NCI-H526 (cell line): ENCODE measurements at regions not wholly inside any gene's neighbourhood (a gene's known extent, or its start where the extent isn't known, plus 50 kb on each side); places are given as distances from the start of the nearest gene placed in this dataset.

Experiments used
- DNase-seq, 2 experiments: peaks; one replicate each; lab custom pipeline; 2025; lab: John Stamatoyannopoulos, UW

GRCh38 chr18:38116716-38117115, 551.1 kb upstream of the CELF4 start:
- DNase-seq: peak in 1 of 2 experiments; percentile 36

DNA sequence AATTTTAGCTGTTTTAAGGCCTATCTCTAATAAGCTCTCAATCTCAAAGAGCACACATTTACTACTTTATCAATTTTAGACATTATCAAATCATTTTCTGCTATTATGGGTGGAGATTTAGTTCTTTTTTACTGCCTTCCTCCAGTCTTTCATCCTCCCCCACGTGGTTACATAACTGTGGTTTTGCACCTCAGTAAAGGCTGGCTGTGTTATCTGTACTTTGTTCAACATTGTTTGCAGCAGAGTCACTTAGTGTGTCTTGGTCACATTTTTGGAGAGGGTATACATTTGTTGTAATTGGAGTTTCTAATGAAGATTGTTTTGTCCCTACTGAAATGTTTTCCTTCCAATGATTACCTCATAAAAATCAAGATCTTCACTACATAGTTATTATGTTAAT, 549.6 kb upstream of the CELF4 start:
- DNase-seq: no peak

- DNase-seq: no peak
Observed at GRCh38 chr18:38087538-38087937, 521.9 kb upstream of the CELF4 start.

GRCh38 chr18:38081516-38081915, 515.9 kb upstream of the CELF4 start:
- no peak for DNase-seq

GRCh38 chr18:38077229-38077628, 511.6 kb upstream of the CELF4 start:
- DNase-seq: no peak

DNA sequence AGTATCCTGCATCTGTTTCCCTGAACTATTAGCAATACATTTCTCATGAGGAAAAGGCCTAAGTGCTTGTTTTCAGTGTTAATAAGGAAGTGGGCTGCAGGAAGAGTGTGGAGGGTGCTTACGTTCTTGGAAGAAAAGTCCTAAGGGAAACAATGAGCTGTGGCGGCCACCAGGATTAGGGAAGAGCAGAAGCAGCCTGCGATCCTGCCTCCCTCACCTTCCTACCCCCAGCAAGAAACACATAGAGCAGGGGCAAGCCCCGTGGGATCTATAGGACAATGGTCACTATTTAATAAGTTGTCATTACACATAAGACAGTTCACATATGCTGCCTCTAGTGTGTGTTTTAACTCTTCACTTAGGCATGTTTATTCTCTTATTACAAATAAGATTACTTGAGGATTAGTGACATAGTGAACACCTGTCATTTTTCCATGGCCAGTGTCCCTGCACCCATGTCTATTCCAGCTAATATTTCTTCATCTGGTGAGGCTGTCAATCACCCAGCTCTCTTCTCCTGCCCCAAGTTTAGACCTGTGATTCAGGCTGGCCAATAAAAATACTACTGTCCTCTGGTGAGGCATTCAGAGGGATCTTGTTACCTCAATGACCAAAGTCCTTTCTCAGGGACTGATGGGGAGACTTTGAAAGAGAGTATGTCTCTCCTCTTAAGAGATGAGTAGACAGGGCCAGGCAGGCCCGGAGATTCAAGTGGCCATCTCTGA, 510.9 kb upstream of the CELF4 start:
- DNase-seq: no peak

DNA sequence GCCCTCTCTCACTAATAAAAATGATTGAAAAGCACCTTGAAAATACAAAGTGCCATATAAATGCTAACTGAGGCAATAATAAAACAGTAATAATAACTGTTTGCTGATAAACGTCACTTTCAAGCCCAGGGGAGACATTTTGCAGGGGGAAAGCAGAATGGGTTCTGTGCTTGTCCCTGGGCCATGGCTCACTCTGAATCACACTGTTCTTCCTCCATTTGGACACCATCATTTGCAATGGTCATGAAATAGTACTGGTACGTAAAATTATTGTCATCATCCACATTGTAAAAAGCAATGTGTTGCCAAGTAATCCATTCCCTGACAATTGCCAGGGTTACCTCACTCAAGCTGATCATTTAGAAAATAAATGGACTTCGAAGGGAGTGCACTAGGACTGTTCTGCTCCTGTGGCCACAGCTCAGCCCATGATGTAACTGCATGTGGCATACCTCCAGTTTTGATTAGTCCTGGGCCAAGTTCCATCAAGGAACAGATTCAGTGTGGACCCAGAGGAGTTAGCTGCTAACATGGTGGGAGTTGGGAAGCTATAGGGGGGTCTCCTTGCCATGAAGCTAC, 508.8 kb upstream of the CELF4 start:
- no peak for DNase-seq

- no peak for DNase-seq
Observed at GRCh38 chr18:38067821-38068220, 502.2 kb upstream of the CELF4 start.

DNA sequence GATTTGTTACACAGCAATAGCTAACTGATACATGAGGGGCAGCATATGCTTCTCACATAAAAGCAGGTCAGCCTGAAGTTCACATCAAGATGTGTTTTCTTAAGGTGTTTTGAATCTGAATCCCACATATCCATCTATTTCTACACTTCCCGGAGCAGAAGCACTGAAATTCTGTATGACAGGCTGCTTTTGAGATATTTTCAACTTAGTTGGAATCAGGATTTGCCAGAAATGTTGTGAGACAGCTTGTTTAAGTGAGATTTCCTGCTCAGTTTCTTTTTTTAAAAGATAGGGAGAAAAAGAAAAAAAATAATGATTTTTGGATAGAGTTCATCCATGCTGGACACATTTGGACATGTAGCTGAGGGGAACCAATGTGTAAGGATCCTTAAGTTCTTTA, 501.5 kb upstream of the CELF4 start:
- no peak for DNase-seq

GRCh38 chr18:38052879-38053590, 487.4 kb upstream of the CELF4 start:
- DNase-seq: no peak

- DNase-seq: peak in 1 of 2 experiments; percentile 1
Observed at GRCh38 chr18:38047820-38048219, 482.2 kb upstream of the CELF4 start.

DNA sequence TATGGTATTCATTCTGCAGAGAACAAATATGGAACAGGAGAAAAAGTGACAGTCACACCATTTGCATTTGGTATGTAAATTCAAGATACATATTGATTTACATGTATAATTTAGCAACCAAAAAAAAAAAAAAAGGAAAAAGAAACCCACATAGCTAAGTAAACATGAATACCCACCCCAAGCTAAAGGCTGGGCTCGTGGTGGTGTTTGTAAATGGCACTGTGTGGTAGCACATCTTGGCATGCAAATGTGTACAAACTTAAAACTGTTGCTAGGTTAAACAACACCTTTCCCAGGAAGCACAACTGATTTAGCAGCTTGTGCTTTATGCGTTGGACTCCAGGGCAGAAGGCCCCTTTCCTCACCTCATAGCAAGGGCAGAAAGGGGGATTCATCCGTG, 481.1 kb upstream of the CELF4 start:
- DNase-seq: peak; percentile 34 to 35

- no peak for DNase-seq
Observed at GRCh38 chr18:38045845-38046244, 480.2 kb upstream of the CELF4 start.

DNA sequence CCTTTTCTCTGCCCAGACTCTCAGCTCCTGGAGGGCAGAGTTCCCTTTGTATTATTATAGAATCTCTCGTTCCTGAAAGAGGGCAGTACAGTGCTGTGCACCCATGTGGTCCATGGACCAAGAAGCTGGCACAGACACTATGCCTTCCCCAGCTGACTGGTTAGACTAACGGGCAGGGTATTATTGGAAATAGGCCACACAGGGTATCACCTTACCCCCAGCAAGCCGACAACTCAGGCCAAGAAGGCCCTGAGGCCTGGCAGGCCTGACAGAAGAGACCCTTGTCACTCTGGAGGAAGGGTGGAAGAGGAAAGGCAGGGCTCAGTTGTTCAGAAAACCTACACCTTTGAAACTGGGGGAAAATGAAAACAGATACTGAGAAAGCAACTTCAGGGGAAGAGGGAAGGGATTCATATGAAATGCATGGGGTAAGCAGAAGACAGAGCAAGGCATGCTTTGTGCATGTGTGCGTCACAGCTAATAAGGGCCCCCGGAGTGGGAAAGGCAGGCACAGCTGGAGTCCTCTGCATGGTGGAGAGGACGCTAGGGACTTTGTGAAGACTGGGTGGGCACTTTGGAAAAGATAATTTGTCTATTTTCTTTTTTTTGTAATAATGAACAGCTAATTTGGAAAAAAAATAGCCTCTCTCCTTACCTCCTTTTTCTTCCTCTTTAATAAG, 476.8 kb upstream of the CELF4 start:
- no peak for DNase-seq

DNA sequence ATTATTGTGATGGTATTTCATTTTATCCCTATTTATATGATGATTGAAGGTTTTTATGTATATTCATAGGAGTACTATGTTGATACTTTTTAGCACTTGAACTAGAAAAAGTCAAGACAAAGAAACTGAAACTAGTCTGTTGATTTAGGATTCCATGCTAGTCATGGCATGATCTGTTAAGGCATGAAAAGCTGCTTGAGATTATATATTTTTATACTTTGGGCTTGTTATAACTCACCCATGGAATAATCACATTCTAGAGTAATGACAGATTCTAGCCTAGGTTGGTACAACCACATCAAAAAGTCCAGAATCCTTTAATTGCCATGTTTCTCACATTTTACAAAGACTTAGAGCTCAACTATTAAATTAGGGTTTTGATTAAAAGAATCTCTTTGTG, 472.6 kb upstream of the CELF4 start:
- DNase-seq: no peak

DNA sequence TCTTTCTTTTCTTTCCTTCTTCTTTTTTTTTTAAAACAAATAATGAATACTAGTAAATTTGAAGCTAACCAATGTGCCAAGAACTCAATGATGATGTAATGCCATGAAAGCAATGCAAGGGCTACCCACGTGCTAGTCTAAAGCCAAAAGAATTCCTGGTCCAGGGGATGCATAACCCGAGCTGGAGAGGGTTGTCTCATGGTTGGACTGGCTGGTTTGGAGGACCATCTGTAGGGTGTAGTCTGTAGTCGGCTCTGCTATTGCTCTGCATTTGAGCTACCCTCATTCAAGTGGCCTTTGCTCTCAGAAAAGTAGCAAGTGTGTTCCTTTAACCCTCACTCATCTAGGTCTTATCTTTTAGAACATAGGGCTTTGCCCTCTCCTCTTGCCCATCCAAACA, 469.6 kb upstream of the CELF4 start:
- no peak for DNase-seq

GRCh38 chr18:38033282-38033681, 467.7 kb upstream of the CELF4 start:
- DNase-seq: no peak

- DNase-seq: no peak
Observed at GRCh38 chr18:38032516-38032915, 466.9 kb upstream of the CELF4 start.

DNA sequence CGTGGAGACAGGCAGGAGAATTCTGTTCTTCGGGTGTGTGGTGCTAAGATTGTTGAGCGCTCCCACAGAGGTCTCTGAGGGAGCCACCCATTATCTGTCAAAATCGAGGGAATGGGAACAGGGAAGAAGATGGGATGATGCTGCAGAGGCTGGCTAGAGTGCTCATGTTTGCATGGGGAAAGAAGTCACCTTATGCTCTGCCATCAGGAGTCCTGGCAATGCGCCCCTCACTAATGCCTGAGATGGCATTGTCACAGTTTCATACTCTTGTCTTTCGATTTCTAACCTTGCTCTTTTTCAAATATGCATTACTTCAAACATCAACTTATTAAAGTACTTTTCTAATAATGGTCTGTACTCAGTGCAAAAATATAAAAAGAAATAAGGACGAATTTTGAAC, 463.3 kb upstream of the CELF4 start:
- DNase-seq: no peak

DNA sequence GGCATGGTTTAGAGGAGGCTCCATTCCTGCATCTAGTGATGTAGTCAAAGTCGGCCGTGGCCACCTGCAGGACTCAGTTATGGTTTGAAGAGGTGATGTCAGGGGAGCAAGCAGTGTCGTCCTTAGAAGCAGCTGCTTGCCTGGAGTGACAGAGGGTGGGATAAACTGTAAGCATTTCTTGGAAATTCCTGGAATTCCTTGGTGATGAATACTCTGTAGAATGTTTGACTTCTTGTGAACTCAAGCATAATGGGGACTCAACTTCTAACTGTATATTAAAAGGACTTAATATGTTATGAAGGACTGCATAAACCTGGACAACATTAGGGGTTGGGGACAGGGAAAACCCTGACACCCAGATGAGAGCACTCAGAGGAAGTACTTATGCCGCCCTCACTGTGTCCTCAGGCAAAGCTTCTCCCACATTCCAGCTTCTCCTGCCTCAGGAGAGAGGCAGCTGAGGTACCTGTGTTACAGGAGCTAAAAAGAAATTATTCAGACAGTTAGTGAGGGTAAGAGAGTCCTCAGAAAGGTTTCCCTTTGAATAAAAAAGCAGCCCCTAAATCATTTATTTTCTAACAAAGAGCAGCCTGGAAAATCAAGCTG, 459.9 kb upstream of the CELF4 start:
- no peak for DNase-seq

DNA sequence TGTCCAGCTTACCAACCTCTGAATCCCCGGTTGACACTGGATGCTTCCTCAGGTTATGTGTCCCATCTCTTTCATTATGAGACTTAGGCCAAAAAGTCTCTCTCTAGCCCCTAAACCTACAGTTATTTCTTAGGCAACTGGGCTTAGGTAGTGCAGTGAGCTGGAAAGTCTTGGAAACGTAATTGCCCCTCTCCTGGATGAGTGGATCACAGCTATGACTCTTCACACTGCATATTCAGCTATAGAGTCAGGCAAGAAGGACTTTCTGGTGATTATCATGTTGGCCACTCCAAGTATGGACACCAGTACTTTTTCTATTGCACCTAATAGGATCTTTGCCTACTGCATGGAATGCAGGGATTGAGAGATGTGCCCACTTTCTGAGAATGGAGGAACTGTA, 458.3 kb upstream of the CELF4 start:
- no peak for DNase-seq

DNA sequence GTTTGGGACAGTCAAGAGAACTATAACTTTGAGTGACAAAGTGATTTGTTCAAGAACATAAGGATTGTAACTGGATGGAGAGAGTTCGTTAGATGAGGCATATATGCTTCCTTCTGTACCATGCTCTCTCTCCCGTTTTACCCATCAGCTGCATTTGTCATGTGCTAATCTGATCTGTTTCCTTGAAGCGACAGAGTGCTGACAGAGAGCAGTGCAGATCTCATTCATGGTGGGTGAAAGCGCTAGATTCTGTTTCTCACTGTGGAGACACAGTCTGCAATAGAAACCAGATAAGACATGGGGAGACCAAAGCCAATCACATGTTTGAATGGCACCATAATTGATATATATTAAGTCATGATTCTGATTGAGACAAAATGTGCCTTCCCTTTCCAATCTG, 456.6 kb upstream of the CELF4 start:
- DNase-seq: no peak
